Astrocyte of the cerebellum (primary cell): ENCODE measurements at regions not wholly inside any gene's neighbourhood (a gene's known extent, or its start where the extent isn't known, plus 50 kb on each side); places are given as distances from the start of the nearest gene placed in this dataset.

Experiments used
- DNase-seq: peaks from one replicate; pipeline ENCODE4 v3.0.0-alpha.2; 2011; ENCODE audit warnings: low read depth
- H3K4me3 ChIP-seq: 2 replicates; pipeline ENCODE4 v1.5.1; 2011; ENCODE audit warnings: mild to moderate bottlenecking, low read depth, low read length, moderate library complexity
- in situ Hi-C: cut with HindIII; loops from 2 replicates; pipeline ENCODE4 v1.10.0; 2017; ENCODE audit warnings: low sequenced_read_pairs
- TF ChIP-seq, protein P1 (sequence below): IDR thresholded peaks from 2 replicates; pipeline ENCODE4 v1.5.1; 2012; ENCODE audit warnings: low read length, low read depth, moderate library complexity, mild to moderate bottlenecking; ENCODE audit errors: missing control alignments

DNA sequence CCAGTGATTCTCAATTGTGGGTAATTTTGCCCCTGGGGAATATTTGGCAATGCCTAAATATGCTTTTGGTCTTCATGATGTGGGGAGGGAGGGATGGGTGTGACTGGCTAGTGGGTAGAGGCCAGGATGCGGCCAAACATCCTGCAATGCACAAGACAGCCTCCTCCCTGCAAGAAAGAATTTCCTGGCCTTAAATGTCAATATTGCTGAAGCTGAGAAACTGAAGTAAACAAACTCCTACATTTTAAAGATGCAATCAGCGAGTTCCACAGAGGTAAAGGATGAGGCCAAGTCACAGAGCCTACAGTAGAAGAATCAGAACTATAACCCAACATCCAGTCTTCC lies 272.9 kb upstream of the EPHA4 start:
- in situ Hi-C loops, result no loop called here
- no peak overlapping the region for H3K4me3 ChIP-seq
- no peak for DNase-seq
- TF ChIP-seq, protein P1, sequence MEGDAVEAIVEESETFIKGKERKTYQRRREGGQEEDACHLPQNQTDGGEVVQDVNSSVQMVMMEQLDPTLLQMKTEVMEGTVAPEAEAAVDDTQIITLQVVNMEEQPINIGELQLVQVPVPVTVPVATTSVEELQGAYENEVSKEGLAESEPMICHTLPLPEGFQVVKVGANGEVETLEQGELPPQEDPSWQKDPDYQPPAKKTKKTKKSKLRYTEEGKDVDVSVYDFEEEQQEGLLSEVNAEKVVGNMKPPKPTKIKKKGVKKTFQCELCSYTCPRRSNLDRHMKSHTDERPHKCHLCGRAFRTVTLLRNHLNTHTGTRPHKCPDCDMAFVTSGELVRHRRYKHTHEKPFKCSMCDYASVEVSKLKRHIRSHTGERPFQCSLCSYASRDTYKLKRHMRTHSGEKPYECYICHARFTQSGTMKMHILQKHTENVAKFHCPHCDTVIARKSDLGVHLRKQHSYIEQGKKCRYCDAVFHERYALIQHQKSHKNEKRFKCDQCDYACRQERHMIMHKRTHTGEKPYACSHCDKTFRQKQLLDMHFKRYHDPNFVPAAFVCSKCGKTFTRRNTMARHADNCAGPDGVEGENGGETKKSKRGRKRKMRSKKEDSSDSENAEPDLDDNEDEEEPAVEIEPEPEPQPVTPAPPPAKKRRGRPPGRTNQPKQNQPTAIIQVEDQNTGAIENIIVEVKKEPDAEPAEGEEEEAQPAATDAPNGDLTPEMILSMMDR, result no peak

DNA sequence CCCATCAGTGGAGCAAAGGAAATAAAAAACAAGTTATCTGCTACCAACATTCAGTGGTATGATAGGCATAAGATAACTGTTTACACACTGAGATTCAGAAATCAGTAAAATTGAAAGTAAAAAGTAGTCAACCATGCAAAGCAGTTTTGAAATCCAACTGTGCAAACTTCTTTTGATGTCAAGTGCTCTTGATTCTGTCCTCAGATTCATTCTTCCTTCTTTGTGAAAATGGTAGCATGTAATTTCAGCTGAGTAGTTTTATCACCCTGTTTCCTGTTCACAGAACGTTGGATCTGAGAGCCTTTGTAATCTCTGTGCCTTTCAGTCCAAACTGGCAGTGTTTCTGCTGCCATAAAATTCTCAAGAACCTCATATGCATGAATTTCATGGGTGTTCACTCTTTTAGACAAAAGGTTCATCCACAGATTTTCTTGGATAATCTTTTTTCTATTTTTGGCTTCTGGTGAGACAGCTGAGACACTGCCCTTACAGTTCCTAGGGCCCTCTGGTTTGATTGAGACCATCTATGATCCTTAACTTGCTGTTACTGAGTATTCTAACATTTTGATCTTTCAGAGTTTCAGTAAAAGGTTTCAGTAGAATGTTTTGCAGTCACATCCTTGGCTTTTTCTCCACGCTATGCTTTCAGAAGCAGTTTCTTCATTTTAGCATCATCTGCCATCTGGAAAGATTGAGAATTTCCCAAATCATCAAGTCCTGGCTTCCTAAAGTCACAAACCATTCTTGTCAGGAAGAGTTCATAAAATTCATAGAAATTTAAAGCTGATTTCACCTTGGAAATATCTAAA lies 272.3 kb upstream of the EPHA4 start:
- DNase-seq, result no peak
- H3K4me3 ChIP-seq, result no peak overlapping the region
- in situ Hi-C loops, result no loop called here
- TF ChIP-seq, protein P1, result no peak

DNA sequence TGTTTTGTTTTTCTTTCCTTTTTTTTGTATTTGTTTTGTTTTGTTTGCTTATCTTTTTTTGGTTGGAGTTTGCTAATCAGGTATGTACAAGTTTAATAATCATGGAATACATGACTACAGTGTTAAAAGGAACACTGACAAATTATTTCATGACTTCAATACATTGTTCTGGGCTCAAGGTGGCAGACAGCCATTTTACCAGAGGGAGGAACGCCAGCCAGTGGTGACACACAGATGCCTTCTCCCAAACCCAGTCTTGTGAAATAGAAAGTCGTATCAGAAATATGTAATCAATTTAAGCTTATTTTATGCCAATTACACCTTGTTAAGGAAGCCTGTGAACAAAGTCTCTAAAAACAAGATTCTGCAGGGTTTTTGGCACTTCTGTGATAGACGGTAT lies 264.0 kb upstream of the EPHA4 start:
- TF ChIP-seq, protein P1, result no peak
- DNase-seq, result no peak
- in situ Hi-C loops, result no loop called here
- H3K4me3 ChIP-seq, result no peak overlapping the region

DNA sequence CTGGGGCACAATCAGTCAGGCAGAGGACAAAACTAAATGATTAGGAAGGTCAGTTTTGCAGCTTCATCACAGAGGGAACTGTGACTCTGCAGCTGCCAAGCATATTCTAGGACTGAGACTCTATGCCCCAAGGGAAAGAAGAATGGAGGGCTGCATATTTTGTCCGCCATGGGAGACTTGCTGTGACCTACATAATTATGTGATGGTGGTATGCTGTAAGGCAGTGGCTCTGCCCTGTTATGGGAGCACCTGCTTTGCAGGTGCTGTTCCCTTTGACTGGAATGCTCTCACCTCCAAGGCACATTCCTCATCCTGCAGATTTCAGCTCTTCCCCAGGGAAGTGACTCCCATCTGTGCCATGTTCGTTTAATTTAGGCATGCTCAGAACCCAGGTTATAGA lies 261.9 kb upstream of the EPHA4 start:
- no peak for DNase-seq
- no peak overlapping the region for H3K4me3 ChIP-seq
- in situ Hi-C loops, result no loop called here
- TF ChIP-seq, protein P1, result no peak

DNA sequence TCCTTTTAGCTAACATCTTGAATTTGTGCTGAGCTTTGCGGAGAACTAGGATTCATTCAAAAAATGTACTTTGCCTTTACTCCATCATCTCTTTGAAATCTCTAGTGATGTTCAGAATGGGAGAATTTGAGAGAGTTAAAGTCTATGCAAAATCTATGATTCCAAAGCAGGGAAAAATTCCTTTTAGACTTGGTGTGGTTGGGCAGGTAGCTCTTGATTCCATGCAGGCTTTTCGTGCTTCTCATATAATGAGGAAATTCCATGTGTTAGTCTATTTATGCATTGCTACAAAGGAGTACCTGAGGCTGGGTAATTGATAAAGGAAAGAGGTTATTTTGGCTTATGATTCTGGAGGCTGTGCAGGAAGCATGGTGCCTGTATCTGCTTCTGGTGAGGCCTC lies 258.9 kb upstream of the EPHA4 start:
- TF ChIP-seq, protein P1, result no peak
- H3K4me3 ChIP-seq, result no peak overlapping the region
- no peak for DNase-seq
- in situ Hi-C loops, result no loop called here

DNA sequence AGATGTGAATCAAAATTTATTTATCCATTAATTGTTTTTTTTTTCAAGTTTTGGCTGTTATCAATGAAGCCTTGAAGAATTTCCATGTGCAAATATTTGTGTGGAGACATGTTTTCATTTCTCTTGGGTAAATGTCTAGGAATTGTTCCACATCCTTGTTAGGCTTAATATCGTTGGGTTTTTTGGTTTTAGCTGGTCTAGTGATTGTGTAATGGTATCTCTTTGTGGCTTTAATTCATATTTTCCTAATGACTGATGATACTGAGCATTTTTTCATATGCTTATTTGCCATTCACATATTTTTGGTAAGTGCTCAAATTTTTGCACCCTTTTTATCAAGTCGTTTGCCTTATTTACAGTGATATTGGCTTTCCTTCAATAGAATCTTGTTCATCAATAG lies 250.3 kb upstream of the EPHA4 start:
- peak; percentile 5 for DNase-seq
- H3K4me3 ChIP-seq, result no peak overlapping the region
- TF ChIP-seq, protein P1, result no peak
- in situ Hi-C loops, result no loop called here
